HCT116 (cell line): ENCODE measurements at regions not wholly inside any gene's neighbourhood (a gene's known extent, or its start where the extent isn't known, plus 50 kb on each side); places are given as distances from the start of the nearest gene placed in this dataset.

Source experiments
- ATAC-seq: fragments of 200-7000 bp; cut with Tn5 transposase; 2 replicates; pipeline ENCODE4 v1.9.1; 2020; ENCODE audit warnings: mild to moderate bottlenecking, moderate library complexity
- BruUV-seq: library from RNA; stranded (reverse); fragments of 400-500 nt; replicated peaks from 2 replicates; lab custom pipeline; 2021; lab: Mats Ljungman, UMichigan
- CTCF ChIA-PET: fragments of 300-600 bp; sonication (Branson Sonifier 250); formaldehyde crosslinking; loops from one replicate; lab custom pipeline; 2021; ENCODE audit warnings: antibody characterized with exemption; lab: Charles Lee
- POLR2A ChIA-PET: fragments of 300-600, 350-600 bp; sonication (Branson Sonifier 250); formaldehyde crosslinking; loops from one replicate; lab custom pipeline; 2021; ENCODE audit warnings: antibody characterized with exemption; lab: Charles Lee
- RAD21 ChIA-PET, 2 experiments: fragments of 300-600 bp; sonication (Branson Sonifier 250); formaldehyde crosslinking; loops; one replicate each; lab custom pipeline; 2023; ENCODE audit warnings: low total read pairs in 2 of 2; ENCODE audit not compliant: uncharacterized antibody in 2 of 2, unreplicated experiment in 2 of 2, low non-redundant PET in 1 of 2; lab: Charles Lee
- DNase-seq: peaks from one replicate; pipeline ENCODE4 v3.0.0-alpha.2; 2010; ENCODE audit warnings: low read depth, low spot score
- H2AFZ ChIP-seq: fragments of 200-600 bp; shearing (Covaris generic), sonication (generic); 2 replicates; pipeline ENCODE4 v1.6.1; 2017; ENCODE audit warnings: low read depth, mixed run types, mixed read lengths, antibody characterized with exemption, low read length; ENCODE audit not compliant: poor library complexity, severe bottlenecking
- H3K27ac ChIP-seq: 2 replicates; pipeline ENCODE4 v1.5.1; 2012; ENCODE audit warnings: low read depth, low read length
- H3K27me3 ChIP-seq: fragments of 200-600 bp; sonication (generic); 2 replicates; pipeline ENCODE4 v1.6.1; 2016; ENCODE audit warnings: mixed run types, low read length, mixed read lengths; ENCODE audit not compliant: insufficient read depth
- H3K36me3 ChIP-seq, 2 experiments: fragments of 200-500 bp in 1 of 2; fragments of 200-600 bp in 1 of 2; sonication (Bioruptor generic) in 1 of 2; sonication (generic) in 1 of 2; 2 replicates each; pipeline versions ENCODE4 v1.5.1 to v1.6.1; 2014 to 2016; ENCODE audit warnings: low read length in 2 of 2, inconsistent platforms in 1 of 2, mixed read lengths in 1 of 2, mixed run types in 1 of 2; ENCODE audit not compliant: insufficient read depth in 2 of 2, control insufficient read depth in 1 of 2
- H3K4me1 ChIP-seq, 2 experiments: fragments of 200-600 bp in 1 of 2; sonication (generic) in 1 of 2; 2 replicates each; pipeline versions ENCODE4 v1.5.1 to v1.6.1; 2012 to 2017; ENCODE audit warnings: low read length in 2 of 2, inconsistent platforms in 1 of 2, mild to moderate bottlenecking in 1 of 2, mixed read lengths in 1 of 2, mixed run types in 1 of 2, moderate library complexity in 1 of 2; ENCODE audit not compliant: insufficient read depth in 2 of 2, control insufficient read depth in 1 of 2
- H3K4me2 ChIP-seq: fragments of 200-600 bp; sonication (generic); 2 replicates; pipeline ENCODE4 v1.6.1; 2017; ENCODE audit warnings: mixed run types, low read length, mixed read lengths
- H3K4me3 ChIP-seq, 2 experiments: fragments of 200-600 bp in 1 of 2; sonication (generic) in 1 of 2; replicated peaks in 1 of 2; 2 replicates each; pipeline ENCODE4 v1.5.1; 2011 to 2016; ENCODE audit warnings: low read length in 2 of 2, control low read depth in 1 of 2, low read depth in 1 of 2, mild to moderate bottlenecking in 1 of 2, mixed read lengths in 1 of 2, mixed run types in 1 of 2
- H3K79me2 ChIP-seq: fragments of 200-600 bp; sonication (generic); 2 replicates; pipeline ENCODE4 v1.6.1; 2017; ENCODE audit warnings: mild to moderate bottlenecking, mixed run types, low read length, moderate library complexity, mixed read lengths; ENCODE audit not compliant: insufficient read depth
- H3K9ac ChIP-seq: fragments of 200-600 bp; sonication (generic); 2 replicates; pipeline ENCODE4 v1.6.1; 2016; ENCODE audit warnings: low read length, mixed read lengths
- H3K9me2 ChIP-seq: fragments of 200-600 bp; sonication (generic), shearing (Covaris generic); 2 replicates; pipeline ENCODE4 v1.6.1; 2017; ENCODE audit warnings: mixed run types, mild to moderate bottlenecking, moderate library complexity; ENCODE audit not compliant: insufficient read depth
- H3K9me3 ChIP-seq, 2 experiments: fragments of 200-500 bp in 1 of 2; fragments of 200-600 bp in 1 of 2; sonication (Bioruptor generic) in 1 of 2; sonication (generic) in 1 of 2; 2 replicates each; pipeline ENCODE4 v1.6.1; 2014 to 2017; ENCODE audit warnings: low read length in 2 of 2, mixed read lengths in 2 of 2, inconsistent platforms in 1 of 2, low read depth in 1 of 2, mild to moderate bottlenecking in 1 of 2, mixed run types in 1 of 2, moderate library complexity in 1 of 2; ENCODE audit not compliant: control insufficient read depth in 1 of 2, insufficient read depth in 1 of 2
- H4K20me1 ChIP-seq: fragments of 200-600 bp; sonication (generic), shearing (Covaris generic); 2 replicates; pipeline ENCODE4 v1.6.1; 2017; ENCODE audit warnings: mixed run types, mild to moderate bottlenecking, moderate library complexity; ENCODE audit not compliant: insufficient read depth
- CBX3 ChIP-seq: IDR thresholded peaks from 2 replicates; pipeline ENCODE4 v1.6.1; 2012; ENCODE audit warnings: low read depth
- CTCF ChIP-seq, 3 experiments: fragments of 200-600 bp in 1 of 3; sonication (generic) in 1 of 3; IDR thresholded peaks in 2 of 3; conservative IDR thresholded peaks in 1 of 3; 2 replicates each; pipeline ENCODE4 v1.5.1; 2012 to 2017; ENCODE audit warnings: low read depth in 2 of 3, low read length in 2 of 3, antibody characterized with exemption in 1 of 3, borderline replicate concordance in 1 of 3, control low read depth in 1 of 3, mild to moderate bottlenecking in 1 of 3, mixed read lengths in 1 of 3, mixed run types in 1 of 3, moderate library complexity in 1 of 3; ENCODE audit not compliant: insufficient read depth in 1 of 3
- EGR1 ChIP-seq: IDR thresholded peaks from 2 replicates; pipeline ENCODE4 v1.6.1; 2012; ENCODE audit warnings: low read depth
- ELF1 ChIP-seq: IDR thresholded peaks from 2 replicates; pipeline ENCODE4 v1.6.1; 2012; ENCODE audit warnings: low read depth, borderline replicate concordance
- EZH2 ChIP-seq: fragments of 200-600 bp; sonication (generic); IDR thresholded peaks from 2 replicates; pipeline ENCODE4 v1.6.1; 2017; ENCODE audit warnings: antibody characterized with exemption, mixed run types
- EZH2phosphoT487 ChIP-seq: fragments of 200-600 bp; IDR thresholded peaks from 2 replicates; pipeline ENCODE4 v1.6.1; 2018; ENCODE audit warnings: antibody characterized with exemption, borderline replicate concordance
- JUND ChIP-seq: IDR thresholded peaks from 2 replicates; pipeline ENCODE4 v1.6.1; 2012
- MAX ChIP-seq: IDR thresholded peaks from 2 replicates; pipeline ENCODE4 v1.6.1; 2012
- POLR2A ChIP-seq: IDR thresholded peaks from 2 replicates; pipeline ENCODE4 v1.7.0; 2011; ENCODE audit warnings: borderline replicate concordance; ENCODE audit not compliant: insufficient read depth, insufficient read length; ENCODE audit errors: extremely low read depth
- POLR2AphosphoS5 ChIP-seq: IDR thresholded peaks from 2 replicates; pipeline ENCODE4 v1.6.1; 2011; ENCODE audit warnings: mild to moderate bottlenecking, low read depth, low read length, moderate library complexity
- SP1 ChIP-seq: IDR thresholded peaks from 2 replicates; pipeline ENCODE4 v1.6.1; 2012; ENCODE audit warnings: low read depth
- SRF ChIP-seq: IDR thresholded peaks from 2 replicates; pipeline ENCODE4 v1.6.1; 2012; ENCODE audit warnings: low read depth
- TCF7L2 ChIP-seq: IDR thresholded peaks from 2 replicates; pipeline ENCODE4 v1.7.0; 2011; ENCODE audit warnings: borderline replicate concordance, inconsistent platforms; ENCODE audit not compliant: insufficient read depth, insufficient read length; ENCODE audit errors: extremely low read depth
- YY1 ChIP-seq: IDR thresholded peaks from 2 replicates; pipeline ENCODE4 v1.6.1; 2011; ENCODE audit warnings: low read length, low read depth, moderate library complexity, mild to moderate bottlenecking; ENCODE audit not compliant: insufficient replicate concordance; ENCODE audit errors: extremely low read depth
- ZBTB33 ChIP-seq: IDR thresholded peaks from 2 replicates; pipeline ENCODE4 v1.6.1; 2011; ENCODE audit warnings: mild to moderate bottlenecking, low read length, moderate library complexity; ENCODE audit not compliant: insufficient replicate concordance; ENCODE audit errors: extremely low read depth
- ZFX ChIP-seq: fragments of 450-650 bp; IDR thresholded peaks from 2 replicates; pipeline ENCODE4 v1.6.1; 2017
- ZNF274 ChIP-seq: fragments of 200-500 bp; sonication (Bioruptor generic); IDR thresholded peaks from 2 replicates; pipeline ENCODE4 v1.6.1; 2014; ENCODE audit warnings: mild to moderate bottlenecking, low read depth, low read length, inconsistent platforms
- intact Hi-C: fragments of 100-400 bp; cut with micrococcal nuclease; formaldehyde crosslinking; loops from 2 replicates; pipeline ENCODE4 v1.10.0; 2022

GRCh38 chr12:67772267-67773169, 124.0 kb downstream of the DYRK2 start:
- ATAC-seq: peak; percentile 68; the same call in 1 of the 2 replicates
- no peak for DNase-seq
- TF ChIP-seq ZBTB33 (no peak), JUND (no peak), EGR1 (no peak), SRF (no peak), POLR2AphosphoS5 (no peak), ELF1 (no peak), TCF7L2 (no peak), CTCF (IDR thresholded peaks at IDR 0.05 in 2 of 3, conservative IDR thresholded peaks at IDR 0.05 in 1 of 3; ENCODE audit: borderline replicate concordance in 1 of 3, insufficient read depth in 1 of 3, low read depth in 2 of 3, low read length in 2 of 3) (no peak), CBX3 (no peak), ZFX (no peak), YY1 (no peak), SP1 (no peak), MAX (no peak), EZH2 (no peak), EZH2phosphoT487 (no peak), ZNF274 (no peak), POLR2A (no peak)
- H3K36me3 ChIP-seq: no peaks in the 10 kb centered on the region
- no peaks in the 10 kb centered on the region for H4K20me1 ChIP-seq
- H3K4me2 ChIP-seq: peak overlapping the region; percentile 22; the same call in 1 of the 2 replicates
- H2AFZ ChIP-seq: no peak overlapping the region
- no peaks in the 10 kb centered on the region for H3K9me2 ChIP-seq
- no peaks in the 10 kb centered on the region for H3K27me3 ChIP-seq
- ChIA-PET RAD21 (no interaction called here), CTCF (no interaction called here), POLR2A (interaction anchor here (1.2 kb wide), 1 partner anchor 9 kb away, joined by 3 read pairs; no protein-coding TSS in a partner anchor)
- H3K4me1 ChIP-seq: peaks cover 0 to 8% of the 10 kb centered on the region in 2 experiments; a peak in 3 of 4 replicates
- no peak overlapping the region for H3K27ac ChIP-seq
- BruUV-seq: no TSS peak
- H3K9me3 ChIP-seq: no peaks in the 10 kb centered on the region
- no peaks in the 10 kb centered on the region for H3K79me2 ChIP-seq
- H3K9ac ChIP-seq: no peak overlapping the region
- intact Hi-C loops: no loop called here
- no peak overlapping the region for H3K4me3 ChIP-seq
